Mesendoderm (in vitro differentiated cells): ENCODE measurements at regions not wholly inside any gene's neighbourhood (a gene's known extent, or its start where the extent isn't known, plus 50 kb on each side); places are given as distances from the start of the nearest gene placed in this dataset.

Source experiments
- DNase-seq: peaks from one replicate; pipeline ENCODE4 v3.0.0; 2013
- H2AK5ac ChIP-seq: 2 replicates; pipeline ENCODE4 v1.6.1; 2013; ENCODE audit warnings: low read length, inconsistent platforms
- H2BK120ac ChIP-seq: 2 replicates; pipeline ENCODE4 v1.6.1; 2013; ENCODE audit warnings: low read depth, mild to moderate bottlenecking, low read length, moderate library complexity, mixed read lengths
- H2BK15ac ChIP-seq: replicated peaks from 2 replicates; pipeline ENCODE4 v1.6.1; 2013; ENCODE audit warnings: low read depth, mild to moderate bottlenecking, moderate library complexity
- H2BK5ac ChIP-seq: 2 replicates; pipeline ENCODE4 v1.6.1; 2013; ENCODE audit warnings: low read length, inconsistent platforms
- H3K18ac ChIP-seq: 2 replicates; pipeline ENCODE4 v1.6.1; 2013; ENCODE audit warnings: mild to moderate bottlenecking, low read length, mixed read lengths
- H3K23ac ChIP-seq: one replicate; pipeline ENCODE4 v1.6.1; 2013; ENCODE audit warnings: low read length
- H3K27ac ChIP-seq: 2 replicates; pipeline ENCODE4 v1.5.1; 2013; ENCODE audit warnings: low read depth, mild to moderate bottlenecking, inconsistent platforms, low read length, moderate library complexity
- H3K27me3 ChIP-seq: 2 replicates; pipeline ENCODE4 v1.6.1; 2013; ENCODE audit warnings: low read length, control low read depth, mild to moderate bottlenecking, inconsistent platforms; ENCODE audit not compliant: insufficient read depth, poor library complexity
- H3K36me3 ChIP-seq: 2 replicates; pipeline ENCODE4 v1.6.1; 2013; ENCODE audit warnings: low read length, inconsistent platforms; ENCODE audit not compliant: control insufficient read depth, insufficient read depth
- H3K4ac ChIP-seq: one replicate; pipeline ENCODE4 v1.6.1; 2013; ENCODE audit warnings: low read depth, mild to moderate bottlenecking, low read length, moderate library complexity
- H3K4me1 ChIP-seq: 2 replicates; pipeline ENCODE4 v1.6.1; 2013; ENCODE audit warnings: low read depth, low read length, inconsistent platforms; ENCODE audit not compliant: control insufficient read depth
- H3K4me2 ChIP-seq: 2 replicates; pipeline ENCODE4 v1.6.1; 2013; ENCODE audit warnings: low read length
- H3K4me3 ChIP-seq: 2 replicates; pipeline ENCODE4 v1.5.1; 2013; ENCODE audit warnings: mild to moderate bottlenecking, low read length
- H3K56ac ChIP-seq: one replicate; pipeline ENCODE4 v1.6.1; 2013; ENCODE audit warnings: low read length
- H3K79me1 ChIP-seq: 2 replicates; pipeline ENCODE4 v1.6.1; 2013; ENCODE audit warnings: low read length, inconsistent platforms
- H3K79me2 ChIP-seq: 2 replicates; pipeline ENCODE4 v1.6.1; 2013; ENCODE audit warnings: mild to moderate bottlenecking, low read length; ENCODE audit not compliant: control insufficient read depth, insufficient read depth
- H3K9ac ChIP-seq: 2 replicates; pipeline ENCODE4 v1.6.1; 2013; ENCODE audit warnings: low read length, inconsistent platforms
- H4K5ac ChIP-seq: one replicate; pipeline ENCODE4 v1.6.1; 2013; ENCODE audit warnings: low read length
- H4K8ac ChIP-seq: one replicate; pipeline ENCODE4 v1.6.1; 2013; ENCODE audit warnings: low read depth, mild to moderate bottlenecking, control low read depth, low read length, moderate library complexity
- WGBS: extraction: QIAGEN DNeasy Blood & Tissue Kit; methylation state at CpG from one replicate; pipeline ENCODE4 v1.1.7; 2013; ENCODE audit warnings: low lambda C conversion rate, missing lambda C conversion rate; ENCODE audit not compliant: insufficient coverage; ENCODE audit errors: extremely low coverage; 5-methylcytosine and 5-hydroxymethylcytosine counted together

DNA sequence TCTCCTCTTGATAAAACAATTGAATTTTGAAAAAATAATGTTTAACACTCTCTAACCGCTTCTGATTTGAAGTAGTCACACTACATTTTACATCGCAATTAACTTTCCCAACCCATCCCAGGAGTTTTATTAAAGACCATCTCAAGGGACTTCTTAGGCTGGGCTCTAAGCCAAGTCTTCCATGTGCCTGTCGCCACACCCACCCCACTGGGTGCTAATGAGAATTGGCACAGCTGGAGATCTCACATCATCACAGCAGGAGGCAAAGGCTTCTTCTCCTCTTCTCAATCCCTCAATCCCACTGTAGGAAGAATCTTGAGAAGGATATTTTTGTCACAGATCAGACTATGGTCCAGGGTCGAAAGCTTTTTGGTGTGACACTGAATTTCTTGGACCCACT lies 328.9 kb downstream of the NUF2 start:
- no peak overlapping the region for H3K4ac ChIP-seq
- H3K56ac ChIP-seq, result peak overlapping the region; percentile 53
- no peaks in the 10 kb centered on the region for H3K79me1 ChIP-seq
- no peak overlapping the region for H2BK120ac ChIP-seq
- H3K36me3 ChIP-seq, result no peaks in the 10 kb centered on the region
- H3K4me3 ChIP-seq, result no peak overlapping the region
- no peak overlapping the region for H2BK15ac ChIP-seq
- peaks cover 7% of the 10 kb centered on the region for H3K4me1 ChIP-seq
- H3K27me3 ChIP-seq, result no peaks in the 10 kb centered on the region
- H2BK5ac ChIP-seq, result peak overlapping the region; percentile 49
- no peak overlapping the region for H4K5ac ChIP-seq
- H3K4me2 ChIP-seq, result no peak overlapping the region
- H3K79me2 ChIP-seq, result no peaks in the 10 kb centered on the region
- no peak overlapping the region for H4K8ac ChIP-seq
- H3K9ac ChIP-seq, result no peak overlapping the region
- H3K18ac ChIP-seq, result peak overlapping the region; percentile 60
- H2AK5ac ChIP-seq, result peak overlapping the region; percentile 42
- peak; percentile 60 for DNase-seq
- H3K23ac ChIP-seq, result no peak overlapping the region
- H3K27ac ChIP-seq, result no peak overlapping the region
- 100% methylated on average over 2 of the region's 4 CpGs for WGBS

DNA sequence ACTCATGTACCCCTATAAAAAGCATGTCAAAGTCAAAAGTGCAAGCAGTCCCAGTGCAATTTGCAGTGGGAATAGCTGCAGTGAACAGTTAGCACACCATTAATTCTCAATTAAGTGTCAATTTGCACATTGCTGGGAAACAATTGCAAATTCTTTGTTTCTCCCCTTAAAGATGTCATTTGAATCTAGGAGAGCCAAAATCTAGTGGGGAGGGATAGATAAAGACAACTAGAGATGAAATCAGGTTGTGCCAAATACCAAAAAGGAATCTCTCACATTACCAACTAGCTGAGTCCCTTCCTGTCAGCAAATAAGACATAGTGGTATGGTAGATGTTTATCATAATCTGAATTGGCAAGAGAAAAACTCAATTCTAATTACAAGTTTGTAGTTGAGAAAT lies 330.7 kb downstream of the NUF2 start:
- peak overlapping the region; percentile 39 for H3K18ac ChIP-seq
- no peak overlapping the region for H2BK120ac ChIP-seq
- H2BK5ac ChIP-seq, result no peak overlapping the region
- no peaks in the 10 kb centered on the region for H3K79me2 ChIP-seq
- H3K23ac ChIP-seq, result no peak overlapping the region
- H4K8ac ChIP-seq, result no peak overlapping the region
- no peak overlapping the region for H2BK15ac ChIP-seq
- no peak overlapping the region for H3K4me3 ChIP-seq
- H3K9ac ChIP-seq, result no peak overlapping the region
- no peak overlapping the region for H3K4ac ChIP-seq
- no peak overlapping the region for H3K27ac ChIP-seq
- no peak overlapping the region for H4K5ac ChIP-seq
- peak; percentile 69 for DNase-seq
- H3K4me1 ChIP-seq, result peaks cover 7% of the 10 kb centered on the region
- no peak overlapping the region for H3K4me2 ChIP-seq
- no peaks in the 10 kb centered on the region for H3K27me3 ChIP-seq
- H3K56ac ChIP-seq, result no peak overlapping the region
- no peak overlapping the region for H2AK5ac ChIP-seq
- no peaks in the 10 kb centered on the region for H3K79me1 ChIP-seq
- no peaks in the 10 kb centered on the region for H3K36me3 ChIP-seq

- H3K4me2 ChIP-seq, result no peak overlapping the region
- no peaks in the 10 kb centered on the region for H3K27me3 ChIP-seq
- no peak overlapping the region for H3K23ac ChIP-seq
- H2BK15ac ChIP-seq, result no peak overlapping the region
- no peak overlapping the region for H2BK5ac ChIP-seq
- H3K56ac ChIP-seq, result no peak overlapping the region
- no peak overlapping the region for H3K4ac ChIP-seq
- H3K4me3 ChIP-seq, result no peak overlapping the region
- H3K79me2 ChIP-seq, result no peaks in the 10 kb centered on the region
- no peak overlapping the region for H3K27ac ChIP-seq
- peaks cover 7% of the 10 kb centered on the region for H3K4me1 ChIP-seq
- H2AK5ac ChIP-seq, result no peak overlapping the region
- no peaks in the 10 kb centered on the region for H3K79me1 ChIP-seq
- H2BK120ac ChIP-seq, result no peak overlapping the region
- no peak for DNase-seq
- H4K8ac ChIP-seq, result no peak overlapping the region
- H3K9ac ChIP-seq, result no peak overlapping the region
- H3K36me3 ChIP-seq, result no peaks in the 10 kb centered on the region
- H3K18ac ChIP-seq, result no peak overlapping the region
- no peak overlapping the region for H4K5ac ChIP-seq
Observed at GRCh38 chr1:163655565-163655964, 333.8 kb downstream of the NUF2 start.

DNA sequence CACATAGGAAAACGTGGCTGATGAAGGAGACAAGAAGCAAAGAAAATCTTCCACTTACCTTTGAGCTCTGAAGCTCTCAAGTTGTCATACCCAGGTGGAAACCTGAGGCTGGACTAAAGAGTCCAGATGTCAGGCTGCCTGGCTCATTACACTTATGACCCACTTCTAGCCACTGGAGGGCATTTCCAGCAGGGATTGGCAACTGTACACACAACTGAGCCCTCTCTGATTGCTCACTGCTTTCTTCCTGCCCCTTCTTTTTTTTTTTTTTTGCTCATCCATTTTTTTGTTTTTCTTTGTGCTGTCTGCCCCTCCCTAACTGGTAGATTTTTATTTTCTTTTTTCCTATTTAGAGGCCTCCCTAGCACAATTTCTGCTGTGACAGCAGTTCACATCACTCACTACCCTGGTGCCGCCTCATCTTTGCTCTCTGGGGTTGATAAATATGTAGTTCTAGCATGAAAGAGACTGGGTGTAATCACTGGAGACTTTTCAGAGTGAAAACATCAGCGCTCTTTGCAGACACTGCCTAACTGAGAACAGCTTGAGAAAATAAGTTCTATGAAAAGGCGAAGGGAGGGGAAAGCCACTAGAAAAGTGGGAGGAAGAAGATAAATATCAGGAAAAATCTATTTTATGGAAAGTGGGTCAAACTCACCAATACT lies 334.5 kb downstream of the NUF2 start:
- no peak overlapping the region for H3K23ac ChIP-seq
- no peak overlapping the region for H2BK5ac ChIP-seq
- no peak overlapping the region for H3K4me2 ChIP-seq
- no peaks in the 10 kb centered on the region for H3K79me2 ChIP-seq
- H2BK120ac ChIP-seq, result no peak overlapping the region
- peak overlapping the region; percentile 52 for H3K4ac ChIP-seq
- no peaks in the 10 kb centered on the region for H3K79me1 ChIP-seq
- H2AK5ac ChIP-seq, result no peak overlapping the region
- no peak overlapping the region for H4K8ac ChIP-seq
- no CpG with 5 or more reads among the region's 4 CpGs for WGBS
- no peak overlapping the region for H3K4me3 ChIP-seq
- H3K27me3 ChIP-seq, result no peaks in the 10 kb centered on the region
- no peak for DNase-seq
- H3K36me3 ChIP-seq, result no peaks in the 10 kb centered on the region
- peak overlapping the region; percentile 30 for H3K18ac ChIP-seq
- H2BK15ac ChIP-seq, result peak overlapping the region; percentile 98
- peak overlapping the region; percentile 27 for H3K56ac ChIP-seq
- no peak overlapping the region for H3K27ac ChIP-seq
- no peak overlapping the region for H3K9ac ChIP-seq
- H3K4me1 ChIP-seq, result peaks cover 3% of the 10 kb centered on the region
- H4K5ac ChIP-seq, result no peak overlapping the region

GRCh38 chr1:163657719-163658118 lies 336.0 kb downstream of the NUF2 start:
- no peaks in the 10 kb centered on the region for H3K79me1 ChIP-seq

DNA sequence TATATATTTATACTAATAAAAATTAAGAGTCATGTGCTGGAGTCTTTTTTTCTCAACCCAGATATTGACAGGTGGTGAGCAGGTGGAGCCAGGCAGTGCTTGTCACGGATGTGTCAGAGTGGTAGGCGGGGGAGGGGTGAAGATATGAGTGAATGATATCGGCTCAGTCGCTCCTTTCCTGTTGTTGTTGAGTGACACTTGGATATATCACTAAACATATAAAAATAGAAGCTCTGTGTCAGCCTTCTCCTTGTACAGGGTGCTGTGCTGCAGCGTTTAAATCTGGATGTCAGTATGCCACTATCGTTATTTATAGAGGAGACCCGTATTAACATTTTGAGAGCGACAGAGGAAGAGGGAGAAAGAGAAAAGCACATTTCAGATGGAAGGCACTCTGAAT lies 339.6 kb downstream of the NUF2 start:
- Histone ChIP-seq H3K4ac (no peak overlapping the region), H2AK5ac (no peak overlapping the region), H3K79me1 (no peaks in the 10 kb centered on the region), H4K8ac (no peak overlapping the region), H2BK15ac (peak overlapping the region; percentile 74), H2BK5ac (no peak overlapping the region), H3K4me1 (no peaks in the 10 kb centered on the region), H3K23ac (no peak overlapping the region), H2BK120ac (no peak overlapping the region), H3K4me2 (no peak overlapping the region), H3K9ac (no peak overlapping the region), H3K79me2 (no peaks in the 10 kb centered on the region), H3K56ac (no peak overlapping the region), H3K18ac (no peak overlapping the region), H3K27me3 (no peaks in the 10 kb centered on the region), H3K36me3 (no peaks in the 10 kb centered on the region), H4K5ac (no peak overlapping the region), H3K27ac (no peak overlapping the region), H3K4me3 (no peak overlapping the region)
- no CpG with 5 or more reads among the region's 8 CpGs for WGBS
- no peak for DNase-seq

More at GRCh38 chr1:163657719-163658118, 336.0 kb downstream of the NUF2 start:
- Histone ChIP-seq H3K4me2 (no peak overlapping the region), H3K4me3 (no peak overlapping the region), H3K4ac (no peak overlapping the region), H3K27ac (no peak overlapping the region), H4K5ac (no peak overlapping the region), H2BK120ac (no peak overlapping the region), H4K8ac (no peak overlapping the region), H3K4me1 (no peaks in the 10 kb centered on the region), H3K79me2 (no peaks in the 10 kb centered on the region), H2BK15ac (no peak overlapping the region), H2BK5ac (no peak overlapping the region), H3K56ac (no peak overlapping the region), H3K18ac (no peak overlapping the region), H3K36me3 (no peaks in the 10 kb centered on the region), H3K23ac (no peak overlapping the region), H3K27me3 (no peaks in the 10 kb centered on the region), H2AK5ac (no peak overlapping the region), H3K9ac (no peak overlapping the region)
- DNase-seq, result no peak
- WGBS, result no CpG with 5 or more reads among the region's 3 CpGs
